ENCODE measurements at regions not wholly inside any gene's neighbourhood (a gene's known extent, or its start where the extent isn't known, plus 50 kb on each side); places are given as distances from the start of the nearest gene placed in this dataset.

GRCh38 chr22:48331691-48332220, 1495.9 kb downstream of the BRD1 start:
- Histone ChIP-seq H3K79me2 (ENCODE audit: insufficient read depth, low read length) (no peaks in the 10 kb centered on the region), H3K27ac (ENCODE audit: low read depth, low read length) (no peak overlapping the region), H3K4me2 (ENCODE audit: low read depth, low read length, poor library complexity, severe bottlenecking) (no peak overlapping the region), H3K9ac (ENCODE audit: low read length) (no peak overlapping the region), H3K9me3 (ENCODE audit: insufficient read depth, low read length) (no peaks in the 10 kb centered on the region), H3K27me3 (ENCODE audit: low read length) (no peaks in the 10 kb centered on the region), H3K9me2 (replicated peaks; ENCODE audit: insufficient read depth, low read length) (no peaks in the 10 kb centered on the region), H3K36me3 (ENCODE audit: low read length) (no peaks in the 10 kb centered on the region), H4K20me1 (ENCODE audit: low read depth, low read length) (no peaks in the 10 kb centered on the region), H3F3A (ENCODE audit: insufficient read depth) (no peaks in the 10 kb centered on the region), H2AFZ (ENCODE audit: low read depth, low read length, severe bottlenecking) (no peak overlapping the region), H3K4me3 (ENCODE audit: insufficient read depth, low read length, poor library complexity, severe bottlenecking) (no peak overlapping the region)
- TF ChIP-seq EZH2phosphoT487 (conservative IDR thresholded peaks at IDR 0.05; ENCODE audit: low read length) (no peak), CTCF (IDR thresholded peaks at IDR 0.05; ENCODE audit: insufficient read depth, low read length, poor library complexity, severe bottlenecking) (no peak)

GRCh38 chr22:48331266-48331665, 1496.4 kb downstream of the BRD1 start:
- Histone ChIP-seq H3K4me2 (ENCODE audit: low read depth, low read length, poor library complexity, severe bottlenecking) (no peak overlapping the region), H3K4me3 (ENCODE audit: insufficient read depth, low read length, poor library complexity, severe bottlenecking) (no peak overlapping the region), H3F3A (ENCODE audit: insufficient read depth) (no peaks in the 10 kb centered on the region), H3K9me3 (ENCODE audit: insufficient read depth, low read length) (no peaks in the 10 kb centered on the region), H2AFZ (ENCODE audit: low read depth, low read length, severe bottlenecking) (no peak overlapping the region), H3K9me2 (replicated peaks; ENCODE audit: insufficient read depth, low read length) (no peaks in the 10 kb centered on the region), H3K9ac (ENCODE audit: low read length) (no peak overlapping the region), H3K79me2 (ENCODE audit: insufficient read depth, low read length) (no peaks in the 10 kb centered on the region), H3K27me3 (ENCODE audit: low read length) (no peaks in the 10 kb centered on the region), H4K20me1 (ENCODE audit: low read depth, low read length) (no peaks in the 10 kb centered on the region), H3K27ac (ENCODE audit: low read depth, low read length) (no peak overlapping the region), H3K36me3 (ENCODE audit: low read length) (no peaks in the 10 kb centered on the region)
- TF ChIP-seq CTCF (IDR thresholded peaks at IDR 0.05; ENCODE audit: insufficient read depth, low read length, poor library complexity, severe bottlenecking) (no peak), EZH2phosphoT487 (conservative IDR thresholded peaks at IDR 0.05; ENCODE audit: low read length) (no peak)

DNA sequence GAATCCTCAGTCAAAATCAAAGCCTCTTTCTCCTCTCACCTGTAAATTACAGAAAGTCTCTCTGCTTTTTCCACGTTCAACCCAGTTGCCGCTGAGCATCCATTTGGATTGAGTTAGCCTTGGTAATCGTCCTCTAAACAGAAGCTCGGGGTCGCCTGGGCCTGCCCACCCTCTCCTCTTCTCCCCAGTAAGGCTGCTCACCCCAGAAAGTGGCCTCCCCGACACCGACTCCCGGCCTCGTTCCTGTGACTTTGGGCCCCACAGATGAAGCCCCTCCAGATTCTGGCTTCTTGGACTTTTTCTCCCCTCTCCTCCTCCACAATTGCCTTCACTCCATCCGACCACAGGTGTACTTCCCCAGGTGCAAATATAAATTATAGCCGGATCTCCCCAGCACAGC, 1500.0 kb downstream of the BRD1 start:
- TF ChIP-seq CTCF (IDR thresholded peaks at IDR 0.05; ENCODE audit: insufficient read depth, low read length, poor library complexity, severe bottlenecking) (no peak), EZH2phosphoT487 (conservative IDR thresholded peaks at IDR 0.05; ENCODE audit: low read length) (no peak)
- Histone ChIP-seq H4K20me1 (ENCODE audit: low read depth, low read length) (no peaks in the 10 kb centered on the region), H3K79me2 (ENCODE audit: insufficient read depth, low read length) (no peaks in the 10 kb centered on the region), H3K4me3 (ENCODE audit: insufficient read depth, low read length, poor library complexity, severe bottlenecking) (no peak overlapping the region), H3K27me3 (ENCODE audit: low read length) (no peaks in the 10 kb centered on the region), H3K9me2 (replicated peaks; ENCODE audit: insufficient read depth, low read length) (no peaks in the 10 kb centered on the region), H2AFZ (ENCODE audit: low read depth, low read length, severe bottlenecking) (no peak overlapping the region), H3K9ac (ENCODE audit: low read length) (no peak overlapping the region), H3F3A (ENCODE audit: insufficient read depth) (no peaks in the 10 kb centered on the region), H3K9me3 (ENCODE audit: insufficient read depth, low read length) (peaks cover 7% of the 10 kb centered on the region; the same call in 1 of the 2 replicates), H3K4me2 (ENCODE audit: low read depth, low read length, poor library complexity, severe bottlenecking) (no peak overlapping the region), H3K36me3 (ENCODE audit: low read length) (no peaks in the 10 kb centered on the region), H3K27ac (ENCODE audit: low read depth, low read length) (no peak overlapping the region)
